Left colon (tissue), 2 donors: ENCODE measurements at regions not wholly inside any gene's neighbourhood (a gene's known extent, or its start where the extent isn't known, plus 50 kb on each side); places are given as distances from the start of the nearest gene placed in this dataset.
"Not testable (repeated sequence)": the region's sequence is repeated elsewhere in the genome, so short reads cannot be mapped to it uniquely, and the experiment has no call there.

Experiments used
- ATAC-seq: fragments of 200-7000 bp; cut with Tn5 transposase; one replicate; pipeline ENCODE4 v1.9.1; 2020; ENCODE audit warnings: mild to moderate bottlenecking, moderate library complexity
- DNase-seq, 2 donors: peaks; one replicate each; pipeline ENCODE4 v3.0.0-alpha.2; 2020
- intact Hi-C, 2 donors: fragments of 100-400 bp; cut with DNase I in 1 of 2; cut with micrococcal nuclease in 1 of 2; formaldehyde crosslinking; loops; one replicate each; pipeline versions ENCODE4 v1.11.2 to v1.14.0; 2022; cut with DNase I, micrococcal nuclease
- donor health status: DM: no; HTN: no; CAD: no.
- donor health status: DM: yes; HTN: yes; CAD: no.

DNA sequence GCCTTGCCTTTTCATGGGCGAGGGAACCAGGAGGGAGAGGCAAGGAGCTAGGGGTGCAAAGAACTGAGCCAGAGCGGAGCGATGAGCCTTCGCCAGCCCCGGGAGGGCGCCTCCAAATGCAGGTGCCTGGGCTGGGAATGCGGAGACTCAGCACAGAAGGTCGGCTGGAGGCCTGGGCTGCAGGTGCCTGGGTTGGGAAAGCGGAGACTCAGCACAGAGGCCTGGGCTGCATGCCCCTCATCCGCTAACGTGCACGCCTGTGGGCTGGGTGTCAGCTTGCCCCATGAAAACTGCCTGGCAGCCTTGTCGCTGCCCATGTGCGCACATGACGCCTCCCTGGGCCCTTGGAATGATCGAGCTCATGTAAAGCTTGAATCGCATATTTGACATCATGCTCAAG lies 51.8 kb downstream of the POM121L12 start:
- DNase-seq (no peak), ATAC-seq (no peak)
- intact Hi-C loops = no loop called here

DNA sequence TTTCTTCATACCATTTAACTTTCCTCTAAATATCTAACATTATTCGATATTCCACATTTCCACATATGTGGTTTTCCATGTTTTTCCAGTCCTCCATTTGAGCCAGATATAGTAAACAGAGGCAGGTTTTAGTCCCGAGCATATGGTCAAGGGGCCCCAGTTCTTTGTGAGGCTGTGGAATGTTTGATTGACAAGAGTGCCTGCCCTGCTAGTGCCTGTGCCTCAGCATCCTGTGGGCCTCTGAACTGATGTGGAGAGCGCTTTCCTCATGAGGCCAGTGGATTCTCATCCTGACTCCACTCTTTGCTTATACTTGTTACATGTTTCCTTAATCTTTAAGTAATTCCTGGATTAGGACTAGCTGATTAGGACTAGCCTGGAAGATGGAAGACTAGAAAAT lies 58.8 kb downstream of the POM121L12 start:
- intact Hi-C loops = no loop called here
- no peak for DNase-seq
- no peak for ATAC-seq

DNA sequence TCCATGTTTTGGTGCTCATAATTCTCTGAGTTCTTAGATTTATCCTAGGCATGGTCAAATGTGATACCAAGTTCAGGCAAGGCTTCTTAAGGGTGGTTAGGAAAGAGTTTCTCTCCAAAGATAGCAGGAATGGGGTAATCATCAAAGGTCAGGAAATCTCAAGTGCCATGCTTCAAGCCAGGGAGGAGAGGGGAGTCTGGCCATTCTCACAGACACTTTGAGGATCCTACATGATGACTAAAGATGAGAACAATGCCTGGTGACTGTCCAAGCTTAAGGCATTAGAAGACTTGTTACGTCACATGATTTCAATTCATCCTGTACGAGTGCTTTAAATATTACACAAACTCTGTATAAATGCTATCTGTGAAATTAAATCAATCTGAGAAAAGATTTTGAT lies 59.4 kb downstream of the POM121L12 start:
- intact Hi-C loops = no loop called here
- no peak for DNase-seq
- ATAC-seq = no peak

DNA sequence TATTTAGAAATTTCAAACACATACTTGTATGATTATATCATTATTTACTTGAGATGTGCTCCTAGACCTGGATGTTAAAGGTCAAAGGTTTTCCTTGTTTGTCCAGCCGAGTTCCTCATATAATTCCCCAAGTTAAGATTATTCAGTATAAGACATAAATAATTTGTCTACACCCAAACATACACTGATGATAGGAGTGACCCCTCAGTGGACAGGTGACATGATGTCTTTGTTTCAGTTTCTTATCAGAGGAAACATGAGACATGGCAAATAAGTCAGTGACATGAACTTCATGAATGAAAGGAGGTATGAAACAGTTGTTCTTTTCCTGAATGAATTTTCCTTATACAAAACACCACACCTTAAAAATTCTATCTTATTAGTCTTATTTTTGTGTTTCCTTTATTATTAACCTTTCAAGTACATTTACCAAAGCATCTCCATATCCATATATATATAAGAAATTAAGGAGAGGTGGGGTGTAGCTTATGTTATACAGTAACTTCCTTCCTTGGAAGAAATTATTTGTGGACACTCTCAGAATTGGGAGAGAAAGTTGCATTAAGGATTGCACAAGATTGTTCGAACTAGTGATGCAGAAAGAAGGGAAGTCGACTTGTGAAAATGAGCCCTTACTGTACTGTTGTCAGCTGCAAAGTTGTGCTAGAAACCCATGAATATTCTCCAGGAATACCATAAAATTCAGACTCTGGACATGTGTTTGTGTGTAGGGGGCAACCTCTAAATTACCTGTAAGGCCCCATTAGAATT lies 60.5 kb downstream of the POM121L12 start:
- no peak for DNase-seq
- intact Hi-C loops = no loop called here
- no peak for ATAC-seq

DNA sequence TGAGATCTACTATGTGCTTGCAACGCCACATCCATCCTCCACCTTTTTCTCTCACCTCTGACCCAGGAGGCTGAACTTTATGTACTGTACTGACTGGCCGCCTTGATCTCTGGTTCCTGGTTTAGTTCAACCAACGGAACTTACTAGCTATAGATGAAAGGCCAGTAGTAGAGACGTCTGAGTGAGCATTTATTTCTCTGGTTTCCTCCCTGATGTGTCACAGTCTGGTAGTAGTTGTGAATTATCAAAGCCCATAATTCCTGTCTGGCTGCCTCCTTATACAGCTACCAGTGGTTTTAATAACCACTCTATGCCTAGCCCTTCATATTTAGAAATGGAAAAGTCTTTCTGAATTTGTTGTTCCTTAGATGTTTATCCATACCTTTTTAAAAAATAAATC lies 64.7 kb downstream of the POM121L12 start:
- ATAC-seq (no peak), DNase-seq (no peak)
- intact Hi-C loops = no loop called here

DNA sequence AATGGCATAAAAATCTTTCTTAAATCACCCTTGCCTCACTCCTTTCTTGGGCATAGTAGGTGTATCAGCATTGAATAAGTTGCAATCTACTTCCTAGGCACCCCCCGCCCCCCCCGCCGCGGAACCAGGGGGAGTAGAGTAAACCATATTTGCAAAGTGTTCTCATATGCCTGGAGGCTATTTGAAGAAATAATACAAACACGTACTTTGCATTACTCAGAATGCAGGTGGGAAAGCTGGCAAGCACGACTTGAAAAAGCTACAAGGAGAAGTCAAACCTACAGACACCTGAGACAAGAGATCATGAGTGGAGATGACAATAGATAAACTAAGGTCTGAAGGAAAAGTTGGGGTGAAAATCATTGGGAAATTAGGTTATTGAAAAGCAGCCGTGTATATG lies 65.6 kb downstream of the POM121L12 start:
- DNase-seq = no peak
- intact Hi-C loops = no loop called here
- no peak for ATAC-seq

DNA sequence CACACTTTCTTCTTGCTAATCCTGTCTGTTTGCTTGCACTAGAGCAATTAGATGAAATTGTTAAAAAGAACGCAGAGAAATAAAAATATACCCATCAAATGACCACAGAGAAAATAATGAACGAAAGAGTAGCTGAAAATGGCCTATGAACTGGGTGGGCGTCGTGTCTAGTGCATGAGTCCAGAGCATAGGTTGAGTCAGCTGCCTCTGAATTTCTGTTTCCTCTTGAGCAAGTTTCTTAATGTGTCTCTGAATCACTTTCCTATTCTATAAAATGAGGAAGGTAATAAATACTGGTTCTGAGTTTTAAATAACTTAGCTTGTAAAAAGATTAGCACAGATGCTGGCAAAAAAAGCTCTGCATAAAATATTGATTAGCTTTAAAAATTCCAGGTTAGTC lies 75.0 kb downstream of the POM121L12 start:
- intact Hi-C loops = no loop called here
- DNase-seq = no peak
- ATAC-seq = no peak

DNA sequence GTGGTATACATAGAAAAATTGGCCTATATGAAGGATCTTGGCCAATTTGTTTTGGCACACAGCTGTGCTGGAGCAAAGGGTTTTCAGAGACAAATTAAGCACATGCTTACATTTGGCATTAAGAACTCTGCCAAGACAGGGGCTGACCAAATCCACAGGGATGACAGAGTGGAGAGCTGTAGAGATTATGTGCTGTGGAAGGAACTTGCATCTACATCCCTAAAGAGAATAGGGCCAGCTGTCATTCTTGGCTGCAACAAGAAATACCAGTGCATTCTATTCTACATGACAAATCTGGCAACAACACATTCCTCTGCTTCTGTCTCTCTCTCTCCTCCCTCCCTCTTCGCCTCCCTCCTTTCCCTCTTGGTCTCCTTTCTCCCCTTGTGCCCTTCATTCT lies 75.6 kb downstream of the POM121L12 start:
- intact Hi-C loops = no loop called here
- no peak for DNase-seq
- no peak for ATAC-seq

DNA sequence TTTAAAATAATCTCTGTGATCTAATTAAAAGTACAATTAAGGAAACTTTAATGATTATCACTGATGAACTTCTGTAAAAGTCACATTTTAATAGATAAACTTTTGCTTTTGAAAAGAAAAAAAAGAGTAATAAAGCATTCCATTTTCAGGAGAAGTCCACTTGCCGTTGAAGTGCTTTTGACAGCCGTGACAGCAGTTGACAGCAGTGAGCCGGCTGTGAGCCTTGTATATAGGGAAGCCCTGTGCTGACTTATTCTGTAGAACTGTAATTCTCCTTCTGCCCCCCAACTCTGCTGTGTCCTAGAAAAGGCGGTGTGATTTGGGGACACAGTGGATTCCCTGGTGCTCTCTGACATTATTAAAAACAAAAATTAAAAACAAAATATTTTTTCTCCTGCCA lies 78.0 kb downstream of the POM121L12 start:
- ATAC-seq = no peak
- intact Hi-C loops = no loop called here
- no peak for DNase-seq

DNA sequence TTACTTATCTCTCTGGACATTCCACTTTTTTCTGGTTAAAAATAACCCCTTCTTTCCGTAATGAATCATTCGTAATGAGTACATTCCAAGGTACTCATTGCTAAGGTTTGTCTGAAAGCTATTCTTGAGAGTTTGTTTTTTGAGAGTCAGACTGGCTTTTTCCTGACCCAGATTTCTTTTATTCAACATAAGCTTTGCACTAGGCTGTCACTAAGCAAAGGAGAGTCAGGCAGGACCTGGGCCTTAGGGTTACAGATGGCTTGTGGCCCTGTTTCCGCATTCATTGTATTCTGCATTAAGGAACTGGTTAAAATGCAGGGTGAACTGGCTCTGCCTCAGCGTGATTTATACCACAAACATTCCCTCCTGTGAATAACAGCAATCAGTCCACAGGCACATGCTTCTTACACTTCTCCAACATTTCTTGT lies 84.1 kb downstream of the POM121L12 start:
- no peak for DNase-seq
- ATAC-seq = no peak
- intact Hi-C loops = no loop called here

DNA sequence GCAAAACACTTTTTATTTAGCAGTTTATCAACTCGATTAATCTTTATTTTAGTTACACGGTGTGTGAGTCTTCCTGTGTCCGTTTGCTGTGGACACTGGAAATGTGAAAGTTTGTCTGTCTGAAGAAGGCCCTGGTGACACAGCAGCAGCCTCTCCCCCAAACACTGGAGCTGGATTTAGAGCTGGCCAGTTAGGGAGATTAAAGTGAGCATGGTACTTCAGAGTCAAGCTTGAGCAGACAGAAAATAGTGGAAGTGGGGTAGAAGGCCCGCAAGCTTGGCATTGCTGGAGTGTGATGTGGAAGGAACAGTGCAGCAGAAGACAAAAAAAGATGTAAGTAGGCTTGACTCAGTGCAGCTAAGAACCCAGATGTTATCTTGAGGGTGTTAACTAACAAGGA lies 85.9 kb downstream of the POM121L12 start:
- ATAC-seq = no peak
- no peak for DNase-seq
- intact Hi-C loops = no loop called here

DNA sequence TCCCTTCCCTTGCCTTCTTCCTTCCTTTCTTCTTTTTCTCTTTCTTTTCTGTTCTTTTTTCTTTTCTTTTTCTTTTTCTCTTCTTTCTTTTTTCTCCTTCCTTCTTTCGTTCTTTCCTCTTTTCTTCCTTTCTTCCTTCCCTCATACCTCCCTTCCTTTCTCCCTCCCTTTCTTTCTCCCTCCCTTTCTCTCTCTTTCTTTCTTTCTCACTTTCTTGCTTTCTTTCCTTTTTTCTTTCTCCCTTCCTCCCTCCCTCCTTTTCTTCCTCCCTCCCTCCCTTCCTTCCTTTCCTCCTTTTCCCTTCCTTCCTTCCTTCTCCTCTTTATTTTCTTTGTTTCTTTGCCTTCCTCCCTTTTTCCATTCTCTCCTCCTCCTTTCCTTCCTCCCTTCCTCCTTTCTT lies 96.3 kb downstream of the POM121L12 start:
- ATAC-seq (no peak), DNase-seq (no peak)
- intact Hi-C loops = no loop called here

DNA sequence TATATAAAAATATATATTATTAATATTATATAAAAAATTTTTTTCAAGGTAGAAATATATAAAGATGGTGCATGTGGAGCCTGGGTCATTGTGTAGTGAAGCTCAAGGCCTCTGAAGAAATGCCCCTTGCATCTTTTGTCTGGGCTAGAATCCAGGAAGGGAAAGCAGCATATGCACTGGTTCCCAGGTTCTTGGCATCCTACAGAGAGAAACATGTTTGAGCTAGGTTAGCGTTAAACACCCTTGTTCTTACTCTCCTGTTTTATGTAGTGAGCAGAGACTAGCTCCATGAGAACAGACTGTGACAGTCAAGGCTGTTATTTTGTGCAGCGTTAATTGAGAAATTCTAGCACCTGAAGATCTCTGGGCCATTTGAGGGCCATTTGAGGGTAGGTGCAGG lies 116.1 kb downstream of the POM121L12 start:
- DNase-seq = no peak
- intact Hi-C loops = no loop called here
- no peak for ATAC-seq

DNA sequence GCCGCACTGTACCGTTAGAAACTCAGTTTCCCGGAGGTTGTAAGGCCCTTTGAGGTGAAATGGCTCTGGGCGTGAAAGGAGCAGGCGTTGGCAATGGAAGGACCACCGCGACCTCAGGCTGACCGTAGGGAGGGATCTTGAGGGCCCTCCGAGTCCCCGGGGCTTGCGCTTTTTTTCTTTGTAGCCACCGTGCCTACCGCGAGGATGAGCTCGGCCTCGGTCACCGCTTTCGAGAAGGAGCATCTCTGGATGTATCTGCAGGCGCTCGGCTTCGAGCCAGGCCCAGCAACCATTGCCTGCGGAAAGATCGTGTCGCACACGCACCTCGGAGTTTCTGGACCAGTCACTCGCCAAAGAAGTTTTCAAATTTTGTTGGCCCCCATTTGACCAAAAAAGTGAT lies 151.8 kb downstream of the POM121L12 start:
- intact Hi-C loops, DNase-seq, ATAC-seq: not testable (repeated sequence)

DNA sequence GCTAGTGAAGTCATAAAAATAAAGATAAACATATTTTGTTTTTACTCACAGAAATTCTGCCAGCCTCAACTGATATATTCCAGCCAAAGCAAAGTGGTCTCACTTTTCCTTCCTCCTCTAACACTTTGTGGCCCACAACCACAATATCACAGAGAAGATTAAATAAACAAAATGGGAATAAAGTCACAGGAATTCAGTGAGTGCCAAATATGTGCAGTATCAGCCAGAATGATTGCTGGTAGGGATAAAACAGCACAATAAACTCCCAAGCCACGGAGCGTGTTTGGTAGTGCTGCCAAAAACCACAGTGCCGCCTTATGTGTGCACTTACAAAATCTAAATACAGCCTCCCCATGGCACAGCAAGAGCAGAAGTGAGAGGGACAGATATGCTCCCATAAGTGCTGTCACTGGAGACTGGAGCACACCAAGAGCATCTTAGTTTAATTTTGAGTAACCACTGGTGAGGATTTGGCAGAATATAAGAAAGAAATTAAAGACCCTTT lies 155.8 kb downstream of the POM121L12 start:
- DNase-seq (no peak), ATAC-seq (no peak)
- intact Hi-C loops = no loop called here

DNA sequence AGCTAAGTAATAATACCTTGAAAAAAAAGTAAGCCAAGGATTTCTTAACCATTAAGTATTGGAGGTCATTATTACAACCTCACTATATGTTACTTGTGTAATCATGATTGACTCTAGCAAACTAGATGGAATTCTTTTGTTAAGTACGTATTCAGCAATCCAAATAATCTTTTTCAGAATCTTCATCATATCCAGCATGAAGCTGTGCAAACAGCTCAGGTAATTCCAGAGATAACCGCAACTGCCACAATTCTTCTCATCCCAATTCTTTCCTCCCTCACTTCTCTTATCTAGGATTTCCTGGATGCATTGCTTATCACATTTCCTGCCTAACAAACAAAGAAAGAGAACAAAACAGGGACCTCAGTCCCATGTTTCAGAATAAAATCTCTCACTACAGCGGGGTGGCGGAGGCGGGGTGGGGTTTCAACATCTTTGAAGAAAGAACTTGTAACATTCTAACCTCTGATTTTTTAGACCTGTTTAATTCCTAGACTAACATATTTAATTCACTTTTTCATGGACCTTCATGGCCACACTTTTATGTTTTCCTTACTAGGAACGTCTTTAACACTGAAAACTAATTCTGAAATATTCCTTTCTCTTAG lies 156.5 kb downstream of the POM121L12 start:
- no peak for DNase-seq
- no peak for ATAC-seq
- intact Hi-C loops = no loop called here

DNA sequence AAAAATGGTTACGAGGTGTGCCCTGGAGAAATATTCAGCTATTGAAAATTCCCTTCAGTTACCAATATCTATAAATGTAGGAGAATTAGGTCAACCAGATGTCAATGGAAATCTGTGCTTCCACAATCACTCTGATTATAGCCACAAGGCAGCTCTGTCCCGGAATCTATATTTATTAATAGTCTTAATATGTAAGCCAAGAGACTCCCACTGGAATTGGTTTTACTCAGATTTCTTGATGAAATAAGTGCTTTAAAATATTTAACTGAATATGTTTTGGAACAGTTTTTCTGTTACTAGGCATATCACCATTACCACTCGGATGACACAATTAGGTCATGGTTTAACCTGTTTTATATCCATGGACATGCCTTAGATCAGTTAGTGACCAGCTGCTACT lies 169.6 kb downstream of the POM121L12 start:
- no peak for ATAC-seq
- DNase-seq = no peak
- intact Hi-C loops = no loop called here

DNA sequence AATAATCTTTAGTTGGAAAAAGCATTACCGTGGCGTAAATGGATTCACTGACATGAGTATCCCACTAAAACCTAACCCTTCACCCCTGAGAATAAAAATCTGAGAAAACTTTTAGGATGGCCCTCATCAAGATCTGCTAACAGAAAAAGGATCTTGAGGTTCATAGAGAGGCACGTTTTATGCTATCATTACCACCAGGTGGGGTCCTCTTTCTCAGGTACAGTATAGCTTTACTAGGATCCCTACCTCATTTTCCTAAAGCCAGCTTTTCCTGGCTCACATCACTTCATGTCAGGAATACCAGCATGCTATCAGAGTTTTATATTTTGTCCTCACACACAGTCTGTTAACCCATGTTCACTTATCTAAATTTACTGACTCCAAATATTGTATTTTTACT lies 173.7 kb downstream of the POM121L12 start:
- DNase-seq (no peak), ATAC-seq (no peak)
- intact Hi-C loops = no loop called here

DNA sequence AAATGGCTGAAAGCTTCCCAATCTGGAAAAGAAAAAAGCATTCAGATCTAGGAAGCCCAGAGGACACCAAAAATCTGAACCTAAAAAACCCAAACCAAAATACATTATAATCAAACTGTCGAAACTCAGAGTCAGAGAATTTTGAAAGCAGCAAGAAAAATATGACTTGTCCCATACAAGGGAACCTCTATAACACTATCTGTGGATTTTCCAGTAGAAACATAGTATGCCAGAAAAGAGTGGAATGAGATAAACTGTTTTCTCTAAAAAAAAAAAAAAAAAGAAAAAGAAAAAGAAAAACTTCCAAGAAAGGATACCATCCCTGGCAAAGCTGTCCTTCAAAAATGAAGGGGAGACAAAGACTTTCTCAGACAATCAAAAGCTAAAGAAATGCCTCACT lies 179.0 kb downstream of the POM121L12 start:
- DNase-seq = no peak
- ATAC-seq = no peak
- intact Hi-C loops = no loop called here

DNA sequence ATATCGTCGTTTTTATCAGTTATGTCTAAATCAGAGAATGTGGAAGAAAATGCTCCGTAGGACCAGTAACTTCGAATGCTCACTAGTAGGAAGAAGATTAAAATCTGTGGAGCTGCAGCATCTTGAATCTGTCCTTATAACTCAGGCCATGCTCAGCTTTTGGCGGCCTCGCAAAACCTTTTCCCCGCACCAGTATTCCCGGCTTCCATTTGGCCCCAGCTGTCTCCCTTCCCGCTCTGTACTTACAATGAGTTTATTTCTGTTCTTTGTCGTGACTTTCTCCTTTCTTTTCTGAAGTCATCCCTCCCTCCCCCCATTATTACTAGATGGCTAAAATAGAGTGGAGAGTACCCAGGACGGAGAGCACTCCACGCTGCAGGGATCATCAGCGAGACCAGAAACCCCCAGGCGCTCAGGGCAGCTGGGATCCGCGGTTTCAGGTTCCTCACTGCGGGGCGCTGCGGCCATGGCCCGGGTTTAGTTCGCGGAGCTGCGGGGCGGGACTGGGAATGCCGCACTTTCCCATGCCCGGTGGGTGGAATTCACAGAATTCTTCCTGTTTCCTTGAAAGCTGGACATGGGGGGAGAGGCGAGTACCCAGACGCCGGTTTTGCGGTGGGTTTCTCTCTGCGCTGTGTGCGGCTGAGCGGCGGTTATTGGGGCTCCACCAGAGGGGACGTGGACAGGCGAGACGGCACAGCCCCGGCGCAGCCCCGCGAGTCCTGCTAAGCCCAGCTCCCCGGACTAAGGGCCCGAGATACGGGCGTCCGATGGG lies 183.5 kb downstream of the POM121L12 start:
- DNase-seq = no peak
- no peak for ATAC-seq
- intact Hi-C loops = no loop called here
